Neuronal stem cell (in vitro differentiated cells): ENCODE measurements at regions not wholly inside any gene's neighbourhood (a gene's known extent, or its start where the extent isn't known, plus 50 kb on each side); places are given as distances from the start of the nearest gene placed in this dataset.
A peak's percentile ranks its signal among the peaks of the same experiment; 100 is the strongest.

Source experiments
- DNase-seq: peaks from one replicate; pipeline ENCODE4 v3.0.0-alpha.2; 2013; ENCODE audit warnings: low spot score
- H2AFZ ChIP-seq: one replicate; pipeline ENCODE4 v1.6.1; 2013; ENCODE audit warnings: mild to moderate bottlenecking, low read length, inconsistent platforms
- H2AK5ac ChIP-seq: 2 replicates; pipeline ENCODE4 v1.6.1; 2013; ENCODE audit warnings: low read depth, mild to moderate bottlenecking, inconsistent platforms, low read length, moderate library complexity, mixed read lengths
- H2BK120ac ChIP-seq: 2 replicates; pipeline ENCODE4 v1.6.1; 2013; ENCODE audit warnings: low read depth, mild to moderate bottlenecking, inconsistent platforms, low read length, moderate library complexity, mixed read lengths
- H2BK12ac ChIP-seq: one replicate; pipeline ENCODE4 v1.6.1; 2013; ENCODE audit warnings: low read length, inconsistent platforms
- H2BK15ac ChIP-seq: 2 replicates; pipeline ENCODE4 v1.6.1; 2013; ENCODE audit warnings: mild to moderate bottlenecking, low read length, inconsistent platforms, mixed read lengths
- H2BK5ac ChIP-seq: one replicate; pipeline ENCODE4 v1.6.1; 2013; ENCODE audit warnings: inconsistent platforms, mild to moderate bottlenecking, low read length, moderate library complexity
- H3K14ac ChIP-seq: one replicate; pipeline ENCODE4 v1.6.1; 2013; ENCODE audit warnings: low read length, inconsistent platforms
- H3K18ac ChIP-seq: 2 replicates; pipeline ENCODE4 v1.6.1; 2013; ENCODE audit warnings: low read length, inconsistent platforms
- H3K23ac ChIP-seq: 2 replicates; pipeline ENCODE4 v1.6.1; 2013; ENCODE audit warnings: low read depth, mild to moderate bottlenecking, mixed read lengths, low read length, inconsistent platforms; ENCODE audit not compliant: poor library complexity
- H3K27ac ChIP-seq: replicated peaks from 3 replicates; pipeline ENCODE4 v1.5.1; 2013; ENCODE audit warnings: low read length, inconsistent platforms
- H3K27me3 ChIP-seq, 3 experiments: 2 replicates each; pipeline ENCODE4 v1.6.1; 2013; ENCODE audit warnings: low read length in 3 of 3, mild to moderate bottlenecking in 2 of 3, inconsistent platforms in 1 of 3, low read depth in 1 of 3, mixed read lengths in 1 of 3, moderate library complexity in 1 of 3; ENCODE audit not compliant: control insufficient read depth in 3 of 3, insufficient read depth in 3 of 3
- H3K36me3 ChIP-seq, 2 donors: replicated peaks in 1 of 2; 2 replicates each; pipeline ENCODE4 v1.6.1; 2013; ENCODE audit warnings: low read length in 2 of 2; ENCODE audit not compliant: control insufficient read depth in 2 of 2, insufficient read depth in 2 of 2
- H3K4ac ChIP-seq: 2 replicates; pipeline ENCODE4 v1.6.1; 2013; ENCODE audit warnings: inconsistent platforms, mild to moderate bottlenecking, low read length, moderate library complexity
- H3K4me1 ChIP-seq, 2 donors: 1 replicate in 1 of 2; 2 replicates in 1 of 2; pipeline ENCODE4 v1.6.1; 2013; ENCODE audit warnings: low read length in 2 of 2, low read depth in 1 of 2; ENCODE audit not compliant: control insufficient read depth in 2 of 2, insufficient read depth in 1 of 2
- H3K4me2 ChIP-seq: one replicate; pipeline ENCODE4 v1.6.1; 2013; ENCODE audit warnings: mild to moderate bottlenecking, low read length, inconsistent platforms; ENCODE audit not compliant: insufficient read depth, poor library complexity, severe bottlenecking
- H3K4me3 ChIP-seq, 2 donors: 2 replicates each; pipeline ENCODE4 v1.5.1; 2013; ENCODE audit warnings: low read length in 2 of 2, mild to moderate bottlenecking in 2 of 2, inconsistent platforms in 1 of 2, moderate library complexity in 1 of 2
- H3K79me1 ChIP-seq: one replicate; pipeline ENCODE4 v1.6.1; 2013; ENCODE audit warnings: low read depth, mild to moderate bottlenecking, inconsistent platforms, low read length, moderate library complexity
- H3K9ac ChIP-seq: one replicate; pipeline ENCODE4 v1.6.1; 2013; ENCODE audit warnings: mild to moderate bottlenecking, low read depth, low read length, inconsistent platforms; ENCODE audit not compliant: poor library complexity
- H3K9me3 ChIP-seq, 2 donors: replicated peaks in 1 of 2; 2 replicates each; pipeline versions ENCODE3 to v1.6.1; 2013; ENCODE audit warnings: low read length in 2 of 2, mild to moderate bottlenecking in 2 of 2, inconsistent platforms in 1 of 2, low read depth in 1 of 2, mixed read lengths in 1 of 2, moderate library complexity in 1 of 2; ENCODE audit not compliant: control insufficient read depth in 2 of 2, insufficient read depth in 1 of 2
- H4K8ac ChIP-seq: one replicate; pipeline ENCODE4 v1.6.1; 2013; ENCODE audit warnings: low read depth, mild to moderate bottlenecking, inconsistent platforms, low read length, moderate library complexity
- H4K91ac ChIP-seq: one replicate; pipeline ENCODE4 v1.6.1; 2013; ENCODE audit warnings: low read length, low read depth, mild to moderate bottlenecking, inconsistent platforms; ENCODE audit not compliant: poor library complexity
- WGBS, 2 donors: extraction: QIAGEN DNeasy Blood & Tissue Kit; methylation state at CpG; one replicate each; pipeline ENCODE4 v1.1.7; 2013; ENCODE audit warnings: missing lambda C conversion rate in 2 of 2, mixed read lengths in 1 of 2; ENCODE audit not compliant: insufficient read length in 2 of 2, insufficient replicate concordance in 1 of 2; ENCODE audit errors: extremely low coverage in 2 of 2; 5-methylcytosine and 5-hydroxymethylcytosine counted together

DNA sequence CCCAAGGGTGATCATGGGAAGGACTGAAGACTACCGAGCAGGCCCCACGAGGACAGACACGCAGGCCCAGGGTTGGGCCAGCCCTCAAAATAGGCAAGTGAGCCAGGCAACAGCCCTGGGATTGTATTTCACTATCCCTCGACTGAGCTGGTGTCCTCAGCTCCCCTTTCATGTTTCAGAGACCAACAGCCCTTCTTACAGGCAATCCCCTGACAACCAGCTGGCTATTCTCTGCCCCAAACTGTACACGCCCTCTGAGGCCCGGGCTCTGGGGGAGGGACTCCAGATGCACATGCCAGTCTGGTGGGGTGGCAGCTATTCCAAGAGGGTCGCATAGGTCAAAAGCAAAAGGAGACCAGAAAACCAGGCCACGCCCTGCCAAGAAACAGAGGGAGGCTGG lies 243.0 kb downstream of the TOMM20 start:
- H3K4me1 ChIP-seq = no peaks in the 10 kb centered on the region
- H3K4me2 ChIP-seq = no peak overlapping the region
- H3K79me1 ChIP-seq = no peaks in the 10 kb centered on the region
- H3K4me3 ChIP-seq = no peak overlapping the region
- no peak overlapping the region for H4K8ac ChIP-seq
- H2BK12ac ChIP-seq = no peak overlapping the region
- H3K18ac ChIP-seq = peak overlapping the region; percentile 21
- no peak overlapping the region for H2AFZ ChIP-seq
- H3K23ac ChIP-seq = no peak overlapping the region
- no CpG with 5 or more reads among the region's 8 CpGs for WGBS, 2 donors
- H2BK120ac ChIP-seq = no peak overlapping the region
- H4K91ac ChIP-seq = no peak overlapping the region
- no peaks in the 10 kb centered on the region for H3K36me3 ChIP-seq
- H2BK5ac ChIP-seq = no peak overlapping the region
- H3K9me3 ChIP-seq = peaks cover 0 to 8% of the 10 kb centered on the region in 2 donors
- H3K27ac ChIP-seq = no peak overlapping the region
- no peak for DNase-seq
- H3K14ac ChIP-seq = no peak overlapping the region
- H3K9ac ChIP-seq = no peak overlapping the region
- no peak overlapping the region for H2BK15ac ChIP-seq
- H2AK5ac ChIP-seq = no peak overlapping the region
- no peak overlapping the region for H3K4ac ChIP-seq
- no peaks in the 10 kb centered on the region for H3K27me3 ChIP-seq

GRCh38 chr1:234884701-234885100 lies 243.9 kb downstream of the TOMM20 start:
- Histone ChIP-seq H4K8ac (no peak overlapping the region), H2BK12ac (no peak overlapping the region), H3K4ac (no peak overlapping the region), H3K4me1 (no peaks in the 10 kb centered on the region), H3K23ac (peak overlapping the region; percentile 17), H4K91ac (no peak overlapping the region), H3K9ac (no peak overlapping the region), H2BK5ac (no peak overlapping the region), H3K4me3 (no peak overlapping the region), H2AK5ac (peak overlapping the region; percentile 36), H3K18ac (peak overlapping the region; percentile 88), H3K4me2 (no peak overlapping the region), H3K79me1 (no peaks in the 10 kb centered on the region), H2BK15ac (peak overlapping the region; percentile 27), H3K9me3 (peaks cover 0 to 8% of the 10 kb centered on the region in 2 donors), H3K14ac (no peak overlapping the region), H3K36me3 (no peaks in the 10 kb centered on the region), H2BK120ac (no peak overlapping the region), H3K27ac (no peak overlapping the region), H2AFZ (no peak overlapping the region), H3K27me3 (no peaks in the 10 kb centered on the region)
- DNase-seq = no peak

DNA sequence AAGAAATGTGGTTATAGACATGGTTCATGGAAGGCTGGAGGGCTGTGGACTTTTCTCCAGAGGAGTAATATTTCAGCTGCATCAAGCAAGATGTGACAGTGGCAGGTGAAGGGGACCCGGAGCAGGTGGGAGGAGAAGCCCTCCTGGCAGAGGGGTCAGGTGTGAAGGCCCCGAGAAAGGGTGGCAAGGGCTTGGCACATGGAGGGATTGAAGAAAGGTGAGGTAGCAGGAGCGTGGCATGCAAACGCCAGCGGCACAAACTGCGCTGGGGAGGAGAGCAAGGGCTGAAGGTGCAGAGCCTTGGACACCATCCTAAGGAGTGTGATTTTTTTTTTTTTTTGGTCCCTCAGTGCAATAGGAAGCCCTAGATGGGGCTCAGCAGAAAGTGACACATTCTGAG lies 244.6 kb downstream of the TOMM20 start:
- Histone ChIP-seq H3K9me3 (peaks cover 0 to 8% of the 10 kb centered on the region in 2 donors), H3K4me3 (no peak overlapping the region), H2BK5ac (no peak overlapping the region), H4K91ac (no peak overlapping the region), H2BK15ac (no peak overlapping the region), H3K27me3 (no peaks in the 10 kb centered on the region), H3K27ac (no peak overlapping the region), H3K79me1 (no peaks in the 10 kb centered on the region), H2BK120ac (no peak overlapping the region), H3K14ac (no peak overlapping the region), H2BK12ac (no peak overlapping the region), H2AK5ac (no peak overlapping the region), H3K4me1 (peaks cover 0 to 2% of the 10 kb centered on the region in 2 donors), H3K9ac (no peak overlapping the region), H2AFZ (no peak overlapping the region), H3K36me3 (no peaks in the 10 kb centered on the region), H3K23ac (no peak overlapping the region), H3K18ac (no peak overlapping the region), H3K4me2 (no peak overlapping the region), H4K8ac (no peak overlapping the region), H3K4ac (no peak overlapping the region)
- DNase-seq = no peak
- WGBS, 2 donors = no CpG with 5 or more reads among the region's 6 CpGs

DNA sequence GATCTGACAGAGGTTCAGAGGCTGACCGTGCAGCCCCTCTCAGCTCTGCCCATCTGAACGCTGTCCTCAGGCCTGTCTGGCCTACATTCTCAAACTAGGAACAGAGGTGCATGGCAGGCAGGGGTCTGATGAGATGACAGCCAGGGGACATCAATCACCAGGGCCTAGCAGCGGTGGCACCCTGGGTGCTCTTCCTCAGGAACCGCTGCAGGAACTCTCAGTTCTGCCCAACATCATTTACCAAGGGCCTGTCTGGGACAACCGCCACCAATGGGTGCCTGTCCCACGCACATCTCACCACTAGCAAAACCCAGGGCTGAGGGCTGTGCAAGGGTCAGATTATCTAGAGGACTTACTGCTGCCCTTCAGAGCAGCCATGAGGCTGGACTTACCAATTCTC lies 245.7 kb downstream of the TOMM20 start:
- Histone ChIP-seq H3K4me2 (no peak overlapping the region), H3K9ac (no peak overlapping the region), H4K8ac (peak overlapping the region; percentile 59), H3K36me3 (no peaks in the 10 kb centered on the region), H3K27me3 (no peaks in the 10 kb centered on the region), H2AFZ (no peak overlapping the region), H2BK120ac (no peak overlapping the region), H2AK5ac (no peak overlapping the region), H2BK15ac (peak overlapping the region; percentile 22), H3K14ac (peak overlapping the region; percentile 58), H3K4me1 (peaks cover 0 to 2% of the 10 kb centered on the region in 2 donors), H2BK12ac (no peak overlapping the region), H3K23ac (no peak overlapping the region), H3K27ac (no peak overlapping the region), H3K9me3 (peaks cover 0 to 8% of the 10 kb centered on the region in 2 donors), H4K91ac (no peak overlapping the region), H3K4me3 (no peak overlapping the region), H3K79me1 (no peaks in the 10 kb centered on the region), H3K4ac (no peak overlapping the region), H2BK5ac (no peak overlapping the region), H3K18ac (no peak overlapping the region)
- DNase-seq = no peak
- no CpG with 5 or more reads among the region's 6 CpGs for WGBS, 2 donors
